Right ventricle myocardium superior (tissue), 1 donor: ENCODE measurements at regions not wholly inside any gene's neighbourhood (a gene's known extent, or its start where the extent isn't known, plus 50 kb on each side); places are given as distances from the start of the nearest gene placed in this dataset.

Experiments used
- ATAC-seq: fragments of 200-7000 bp; cut with Tn5 transposase; one replicate; pipeline ENCODE4 v1.9.1; 2020; ENCODE audit warnings: mild to moderate bottlenecking; ENCODE audit not compliant: poor library complexity
- DNase-seq: peaks from one replicate; pipeline ENCODE4 v3.0.0-alpha.2; 2020
- intact Hi-C: fragments of 100-400 bp; cut with DNase I; formaldehyde crosslinking; loops from one replicate; pipeline ENCODE4 v1.11.2; 2022
- donor health status: DM: no; HTN: yes; CAD: no; lungs with severe emphysema.

- no peak for ATAC-seq
- intact Hi-C loops = no loop called here
- no peak for DNase-seq
These were observed 142.5 kb upstream of the VANGL1 start for GRCh38 chr1:115499253-115499652.

DNA sequence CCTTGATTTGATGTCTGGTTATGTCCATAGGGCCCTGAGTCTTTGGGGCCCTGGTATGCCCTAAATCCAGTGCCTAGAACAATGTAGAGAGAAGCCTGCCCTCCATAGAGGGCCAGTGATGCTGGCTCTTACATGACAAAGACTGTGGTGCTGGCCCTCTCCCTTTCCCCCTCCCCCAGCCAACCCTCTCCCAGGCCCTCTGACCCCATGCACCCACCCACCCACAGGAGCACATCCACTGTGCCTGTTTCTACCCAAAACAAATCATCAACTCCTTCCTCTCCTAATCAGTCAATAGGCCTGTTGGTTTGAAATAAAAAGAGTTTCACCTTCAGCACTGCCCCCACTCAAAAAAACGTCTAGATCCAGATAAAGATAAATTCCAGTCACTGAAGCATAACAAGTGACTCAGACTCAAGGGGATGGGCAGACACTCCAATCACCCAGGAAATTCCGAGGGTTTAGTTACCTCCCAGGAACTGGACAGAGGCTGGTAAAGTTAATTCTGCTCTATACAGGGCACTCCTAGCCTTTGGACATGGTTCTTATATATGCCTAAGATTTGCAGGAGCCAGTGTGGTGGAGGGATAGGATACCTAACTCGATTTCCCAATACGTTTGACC, 144.8 kb upstream of the VANGL1 start:
- no peak for ATAC-seq
- intact Hi-C loops = no loop called here
- no peak for DNase-seq

- no peak for DNase-seq
- intact Hi-C loops = no loop called here
- no peak for ATAC-seq
These were observed 146.1 kb upstream of the VANGL1 start for GRCh38 chr1:115495625-115496024.

GRCh38 chr1:115495111-115495510, 146.7 kb upstream of the VANGL1 start:
- no peak for DNase-seq
- ATAC-seq = no peak
- intact Hi-C loops = no loop called here

- ATAC-seq (no peak), DNase-seq (no peak)
- intact Hi-C loops = no loop called here
These were observed 147.9 kb upstream of the VANGL1 start for GRCh38 chr1:115493834-115494233.

GRCh38 chr1:115492880-115493279, 148.9 kb upstream of the VANGL1 start:
- ATAC-seq = no peak
- no peak for DNase-seq
- intact Hi-C loops = no loop called here

DNA sequence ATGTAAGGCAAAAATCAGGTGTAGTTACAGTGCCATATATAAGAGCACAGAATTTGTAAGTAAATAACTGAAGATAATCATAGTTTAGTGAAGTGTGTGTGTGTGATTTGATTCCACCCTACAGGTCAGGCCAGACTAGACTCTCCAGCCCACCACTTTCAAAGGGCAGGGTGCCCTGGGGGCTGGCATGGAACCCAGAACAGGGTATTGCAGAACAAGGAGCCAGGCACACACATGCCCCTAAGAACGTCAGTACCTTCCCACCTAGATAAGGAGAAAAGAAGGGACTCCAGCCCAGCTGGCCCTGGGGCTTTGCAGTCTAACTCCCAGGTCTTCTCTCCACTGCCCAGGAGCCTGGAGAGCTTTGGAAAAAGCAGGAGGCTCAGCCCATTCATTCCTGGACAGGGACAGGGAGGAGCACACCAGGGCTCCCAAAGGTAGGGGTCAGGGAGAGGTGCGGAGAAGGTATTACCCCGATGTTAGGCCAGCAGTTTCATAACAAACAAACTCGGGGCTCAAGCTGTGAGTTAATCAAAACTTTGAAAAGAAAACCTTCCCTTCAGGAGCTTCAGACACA, 149.7 kb upstream of the VANGL1 start:
- ATAC-seq (no peak), DNase-seq (no peak)
- intact Hi-C loops = no loop called here

DNA sequence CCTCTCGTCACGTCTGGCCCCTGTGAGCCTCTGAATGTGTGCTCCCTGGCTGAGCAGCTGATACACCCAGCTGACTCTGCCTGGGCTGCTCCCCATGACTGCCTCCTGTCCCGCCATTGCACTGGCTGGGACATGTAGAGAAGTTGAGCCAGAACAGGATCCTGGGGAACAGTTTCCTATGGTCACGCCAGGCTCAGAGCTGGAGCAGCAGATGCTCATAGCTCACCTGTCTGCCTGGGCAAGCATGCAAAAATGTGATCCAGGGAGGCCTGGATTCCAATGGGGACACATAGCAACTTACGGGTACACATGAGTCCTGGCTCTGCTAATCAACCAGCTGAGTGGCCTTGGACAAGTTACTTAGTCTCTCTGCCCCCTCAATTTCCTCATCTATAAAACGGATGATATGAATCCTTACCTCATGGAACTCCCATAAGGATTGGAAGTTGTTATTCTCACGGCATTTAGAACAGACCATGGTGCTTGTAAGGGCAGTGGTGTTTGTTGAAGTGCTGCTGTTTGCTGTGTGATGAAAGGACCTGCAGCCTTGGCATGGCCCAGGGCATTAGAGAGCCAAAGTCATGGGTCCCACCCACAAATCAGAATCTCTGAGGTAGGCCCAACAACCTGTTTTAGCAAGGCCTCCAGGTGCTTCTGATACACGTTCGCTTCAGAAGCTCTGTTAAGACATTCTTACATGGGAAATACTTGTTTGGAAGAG, 150.3 kb upstream of the VANGL1 start:
- intact Hi-C loops = no loop called here
- DNase-seq = no peak
- no peak for ATAC-seq

DNA sequence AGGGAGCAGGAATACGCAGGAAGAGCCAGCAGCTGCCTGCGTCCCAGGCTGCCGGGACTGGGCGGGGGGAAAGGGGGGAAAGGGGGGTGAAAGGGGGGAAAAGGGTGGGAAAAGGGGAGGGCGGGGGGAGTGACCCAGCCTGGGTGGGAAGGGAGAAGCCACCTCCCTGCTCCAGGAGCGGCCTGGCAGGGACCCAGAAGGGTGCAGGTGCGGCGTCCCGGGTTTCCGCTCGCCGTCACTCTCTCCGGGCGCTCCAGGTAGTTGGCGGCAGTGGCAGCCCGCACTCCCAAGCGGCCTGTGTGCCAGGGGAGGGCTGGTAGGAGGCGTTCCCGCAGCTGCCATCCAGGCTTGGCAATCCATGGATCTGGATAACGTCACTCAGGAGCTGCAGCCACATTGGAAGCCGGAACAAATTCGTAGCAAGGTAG, 141.0 kb upstream of the NGF start:
- intact Hi-C loops = no loop called here
- DNase-seq (peak; percentile 54), ATAC-seq (peak; percentile 82)

GRCh38 chr1:115477071-115477470, 139.0 kb upstream of the NGF start:
- no peak for ATAC-seq
- intact Hi-C loops = no loop called here
- DNase-seq = no peak

- DNase-seq (no peak), ATAC-seq (no peak)
- intact Hi-C loops = no loop called here
These were observed 138.6 kb upstream of the NGF start for GRCh38 chr1:115476616-115477015.

DNA sequence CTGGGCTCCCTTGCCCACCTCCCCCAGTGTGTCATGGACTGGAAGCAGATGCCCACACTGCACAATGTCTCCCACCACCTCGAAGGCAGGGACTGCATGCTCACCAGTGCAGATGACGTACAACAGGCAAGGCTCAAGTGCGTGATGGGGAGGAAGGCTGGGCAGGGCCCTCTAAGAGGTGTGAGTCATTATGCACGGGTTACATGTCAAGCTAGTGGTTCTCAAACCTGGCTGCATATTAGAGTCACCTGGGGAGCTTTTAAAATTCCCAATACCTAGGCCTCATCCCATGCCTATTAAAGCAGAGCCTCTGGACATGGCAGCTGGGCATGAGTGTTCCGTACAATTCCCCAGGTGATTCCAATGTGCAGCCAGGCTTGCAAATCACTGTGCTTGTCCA, 137.9 kb upstream of the NGF start:
- no peak for ATAC-seq
- intact Hi-C loops = no loop called here

GRCh38 chr1:115475252-115475651, 137.2 kb upstream of the NGF start:
- DNase-seq (no peak), ATAC-seq (no peak)
- intact Hi-C loops = no loop called here

More for the DNA sequence above, 137.9 kb upstream of the NGF start:
- no peak for DNase-seq

DNA sequence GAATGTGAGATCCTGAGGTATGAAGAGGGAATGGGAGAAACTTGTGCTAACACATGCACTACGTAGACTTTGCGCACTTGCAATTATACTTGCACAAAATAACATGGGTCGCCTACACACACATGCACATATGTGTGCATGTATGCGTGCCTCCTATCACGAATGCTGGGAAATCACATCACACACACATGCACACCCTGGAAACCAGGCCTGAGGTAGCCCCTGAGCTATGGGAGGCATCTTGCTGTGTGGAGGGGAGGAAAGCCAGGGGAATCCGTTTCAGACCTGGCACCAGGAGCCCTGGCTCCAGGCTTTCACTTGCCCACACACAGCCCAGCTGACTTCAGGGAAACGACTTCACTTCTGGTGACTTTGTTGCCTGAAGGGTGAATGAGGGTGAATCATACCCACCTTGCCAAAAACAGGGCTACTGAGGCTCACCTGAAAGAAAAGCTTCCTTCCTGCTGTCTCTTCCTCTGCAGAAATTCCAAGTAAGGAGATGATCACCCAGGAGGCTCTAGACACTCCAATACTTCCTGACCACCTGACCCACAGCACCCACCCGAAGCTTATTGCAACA, 136.0 kb upstream of the NGF start:
- no peak for ATAC-seq
- intact Hi-C loops = no loop called here
- no peak for DNase-seq

- DNase-seq (peak; percentile 53), ATAC-seq (peak; percentile 72)
- intact Hi-C loops = loop anchor here (5.0 to 10.0 kb wide), 3 partner anchors 125 to 333 kb away; no protein-coding TSS in a partner anchor
These were observed 131.8 kb upstream of the NGF start for GRCh38 chr1:115469703-115470476.

GRCh38 chr1:115467790-115468189, 129.7 kb upstream of the NGF start:
- ATAC-seq (no peak), DNase-seq (no peak)
- intact Hi-C loops = loop anchor here (5.0 to 10.0 kb wide), 3 partner anchors 123 to 330 kb away; no protein-coding TSS in a partner anchor

DNA sequence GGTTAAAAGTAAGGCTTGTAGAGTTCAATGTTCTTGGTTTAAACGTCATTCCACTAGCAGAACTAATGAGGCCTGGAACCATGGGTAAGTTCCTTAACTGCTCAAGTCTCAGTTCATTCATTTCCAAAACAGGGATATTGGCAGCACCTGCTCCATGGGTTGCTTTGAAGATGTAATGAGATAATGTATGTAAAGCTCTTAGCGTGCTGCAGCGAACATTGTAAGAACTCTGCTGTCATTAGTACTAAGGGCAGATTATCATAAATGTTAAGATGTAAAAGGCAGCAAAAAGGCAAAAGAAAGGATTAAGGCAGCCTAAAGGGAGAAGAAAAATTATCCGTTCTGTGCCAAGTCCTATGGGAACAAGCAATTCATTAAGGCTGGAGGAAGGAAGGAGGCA, 129.1 kb upstream of the NGF start:
- no peak for DNase-seq
- ATAC-seq = no peak
- intact Hi-C loops = loop anchor here (5.0 to 10.0 kb wide), 3 partner anchors 122 to 330 kb away; no protein-coding TSS in a partner anchor

DNA sequence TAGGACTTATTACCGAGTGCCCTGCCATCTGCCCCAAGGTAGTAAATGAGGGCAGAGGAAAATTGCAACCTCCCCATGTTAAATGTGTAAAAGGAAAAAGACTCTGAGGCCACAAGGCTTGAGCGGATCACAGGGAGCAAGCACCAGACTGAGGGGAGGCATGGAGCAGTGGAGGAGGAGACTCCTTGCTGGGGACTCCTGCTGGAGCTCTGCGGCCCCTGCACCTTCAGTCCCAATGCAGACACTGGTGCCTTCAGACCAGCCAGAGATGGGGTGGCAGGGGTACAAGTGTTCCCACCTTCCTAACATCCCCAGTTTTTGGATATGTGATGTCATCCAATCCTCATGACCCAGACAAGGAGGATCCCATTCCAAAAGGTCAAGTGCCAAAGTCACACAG, 128.4 kb upstream of the NGF start:
- ATAC-seq = no peak
- intact Hi-C loops = loop anchor here (5.0 to 10.0 kb wide), 3 partner anchors 122 to 329 kb away; no protein-coding TSS in a partner anchor
- no peak for DNase-seq
